ENCODE measurements at regions not wholly inside any gene's neighbourhood (a gene's known extent, or its start where the extent isn't known, plus 50 kb on each side); places are given as distances from the start of the nearest gene placed in this dataset.
"Not testable (repeated sequence)": the region's sequence is repeated elsewhere in the genome, so short reads cannot be mapped to it uniquely, and the experiment has no call there.

DNA sequence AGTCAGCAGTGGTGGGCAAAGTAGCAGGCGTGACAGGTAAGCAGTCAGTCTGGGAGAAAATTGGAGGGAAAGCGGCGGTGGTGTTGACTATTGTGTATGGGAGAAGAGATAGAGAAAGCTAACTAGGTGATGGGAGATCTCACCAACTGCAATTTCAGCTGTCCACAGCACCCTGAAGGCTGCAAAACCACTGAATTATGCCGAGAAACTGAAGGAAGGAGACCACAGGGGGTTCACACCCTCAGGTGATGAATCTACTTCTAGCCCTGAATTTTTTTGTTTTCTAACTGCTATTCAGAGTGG is 631.5 kb downstream of the UQCRFS1 start:
- no peaks in the 10 kb centered on the region for H3K27me3 ChIP-seq (ENCODE audit: control insufficient read depth, insufficient read depth, low read length)
- no peaks in the 10 kb centered on the region for H3K36me3 ChIP-seq (ENCODE audit: control insufficient read depth, insufficient read depth, low read length)
- DNase-seq (ENCODE audit: low read depth) (no peak), FAIRE-seq (no peak)
- TF ChIP-seq, protein P1, sequence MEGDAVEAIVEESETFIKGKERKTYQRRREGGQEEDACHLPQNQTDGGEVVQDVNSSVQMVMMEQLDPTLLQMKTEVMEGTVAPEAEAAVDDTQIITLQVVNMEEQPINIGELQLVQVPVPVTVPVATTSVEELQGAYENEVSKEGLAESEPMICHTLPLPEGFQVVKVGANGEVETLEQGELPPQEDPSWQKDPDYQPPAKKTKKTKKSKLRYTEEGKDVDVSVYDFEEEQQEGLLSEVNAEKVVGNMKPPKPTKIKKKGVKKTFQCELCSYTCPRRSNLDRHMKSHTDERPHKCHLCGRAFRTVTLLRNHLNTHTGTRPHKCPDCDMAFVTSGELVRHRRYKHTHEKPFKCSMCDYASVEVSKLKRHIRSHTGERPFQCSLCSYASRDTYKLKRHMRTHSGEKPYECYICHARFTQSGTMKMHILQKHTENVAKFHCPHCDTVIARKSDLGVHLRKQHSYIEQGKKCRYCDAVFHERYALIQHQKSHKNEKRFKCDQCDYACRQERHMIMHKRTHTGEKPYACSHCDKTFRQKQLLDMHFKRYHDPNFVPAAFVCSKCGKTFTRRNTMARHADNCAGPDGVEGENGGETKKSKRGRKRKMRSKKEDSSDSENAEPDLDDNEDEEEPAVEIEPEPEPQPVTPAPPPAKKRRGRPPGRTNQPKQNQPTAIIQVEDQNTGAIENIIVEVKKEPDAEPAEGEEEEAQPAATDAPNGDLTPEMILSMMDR (IDR thresholded peaks at IDR 0.05; ENCODE audit: insufficient read depth, low read length, severe bottlenecking) = no peak
- H3K4me3 ChIP-seq (ENCODE audit: low read depth, low read length) = no peak overlapping the region

DNA sequence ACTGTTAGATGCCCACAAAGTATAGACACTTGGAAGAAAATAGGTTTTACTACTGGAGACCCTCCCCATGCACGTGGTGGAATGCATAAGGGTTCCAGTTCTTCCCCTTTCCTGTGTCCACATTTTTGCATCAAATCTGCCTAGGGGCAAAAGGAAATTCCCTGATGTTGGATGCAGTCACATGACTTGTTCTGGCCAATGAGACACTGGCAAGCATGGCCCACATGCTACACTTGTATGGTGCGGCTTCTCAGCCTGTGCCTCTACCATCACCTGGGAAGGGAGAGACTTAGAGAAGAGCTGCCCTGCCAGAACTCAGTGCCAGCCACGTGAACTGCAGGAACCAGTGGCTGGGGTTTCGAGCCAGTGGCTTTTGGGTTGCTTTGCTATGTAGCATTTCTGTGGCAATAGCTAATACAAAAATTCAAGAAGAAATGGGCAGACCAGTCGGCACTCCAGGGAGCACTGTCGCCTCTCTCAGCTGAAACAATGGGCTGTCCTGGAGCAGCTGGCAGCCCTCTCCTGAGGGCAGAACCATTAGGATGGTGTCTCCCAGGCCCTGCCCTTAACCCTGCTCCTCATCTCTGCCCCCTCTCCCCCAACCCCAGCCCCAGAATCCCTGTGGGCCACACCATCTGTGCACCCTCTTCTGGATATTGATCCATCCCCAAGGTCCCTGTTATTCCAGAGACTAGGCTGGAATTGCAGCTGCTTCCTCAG is 634.0 kb downstream of the UQCRFS1 start:
- H3K4me3 ChIP-seq (ENCODE audit: low read depth, low read length) = no peak overlapping the region
- TF ChIP-seq, protein P1 (IDR thresholded peaks at IDR 0.05; ENCODE audit: insufficient read depth, low read length, severe bottlenecking) = no peak
- DNase-seq (ENCODE audit: low read depth) = no peak
- no peaks in the 10 kb centered on the region for H3K36me3 ChIP-seq (ENCODE audit: control insufficient read depth, insufficient read depth, low read length)
- FAIRE-seq = no peak
- no peaks in the 10 kb centered on the region for H3K27me3 ChIP-seq (ENCODE audit: control insufficient read depth, insufficient read depth, low read length)

DNA sequence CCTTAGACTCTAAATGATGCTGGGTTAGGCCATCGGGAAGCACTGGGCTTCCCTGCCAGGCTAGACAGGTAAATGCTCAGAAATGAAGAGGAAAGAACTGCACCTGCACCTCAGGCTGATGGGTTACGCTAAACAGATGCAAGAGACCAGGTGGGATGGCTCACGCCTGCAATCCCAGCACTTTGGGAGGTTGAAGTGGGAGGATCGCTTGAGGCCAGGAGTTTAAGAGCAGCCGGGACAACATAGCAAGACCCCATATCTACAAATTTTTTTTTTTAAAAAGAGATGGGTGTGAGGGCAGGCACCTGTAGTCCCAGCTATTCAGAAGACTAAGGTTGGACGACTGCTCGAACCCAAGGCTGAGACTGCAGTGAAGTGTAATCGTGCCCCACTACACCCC is 634.7 kb downstream of the UQCRFS1 start:
- Histone ChIP-seq H3K27me3 (ENCODE audit: control insufficient read depth, insufficient read depth, low read length) (no peaks in the 10 kb centered on the region), H3K4me3 (ENCODE audit: low read depth, low read length) (no peak overlapping the region), H3K36me3 (ENCODE audit: control insufficient read depth, insufficient read depth, low read length) (no peaks in the 10 kb centered on the region)
- no peak for FAIRE-seq
- TF ChIP-seq, protein P1 (IDR thresholded peaks at IDR 0.05; ENCODE audit: insufficient read depth, low read length, severe bottlenecking) = no peak
- no peak for DNase-seq (ENCODE audit: low read depth)

DNA sequence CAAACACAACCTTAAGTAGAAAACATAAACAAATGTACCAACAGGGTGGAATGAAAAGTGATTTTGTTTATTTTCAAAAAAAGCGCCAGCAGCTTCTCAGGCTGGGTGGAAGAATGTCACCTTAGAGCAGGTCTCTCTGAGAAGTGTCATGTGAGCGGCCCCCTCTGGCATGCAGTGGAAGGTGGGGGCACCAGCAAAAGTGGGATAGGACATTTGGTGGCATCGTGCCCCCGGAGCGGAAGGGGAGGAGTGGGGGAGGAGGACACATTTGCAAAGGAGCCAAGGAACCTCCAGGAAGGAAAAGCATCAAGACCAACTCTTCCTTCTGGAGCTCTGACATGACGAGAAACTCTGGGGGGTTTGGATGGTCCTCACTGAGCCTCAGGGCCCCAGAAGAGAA is 635.3 kb downstream of the UQCRFS1 start:
- H3K4me3 ChIP-seq (ENCODE audit: low read depth, low read length) = no peak overlapping the region
- no peaks in the 10 kb centered on the region for H3K27me3 ChIP-seq (ENCODE audit: control insufficient read depth, insufficient read depth, low read length)
- no peaks in the 10 kb centered on the region for H3K36me3 ChIP-seq (ENCODE audit: control insufficient read depth, insufficient read depth, low read length)
- FAIRE-seq (no peak), DNase-seq (ENCODE audit: low read depth) (no peak)
- TF ChIP-seq, protein P1 (IDR thresholded peaks at IDR 0.05; ENCODE audit: insufficient read depth, low read length, severe bottlenecking) = no peak

DNA sequence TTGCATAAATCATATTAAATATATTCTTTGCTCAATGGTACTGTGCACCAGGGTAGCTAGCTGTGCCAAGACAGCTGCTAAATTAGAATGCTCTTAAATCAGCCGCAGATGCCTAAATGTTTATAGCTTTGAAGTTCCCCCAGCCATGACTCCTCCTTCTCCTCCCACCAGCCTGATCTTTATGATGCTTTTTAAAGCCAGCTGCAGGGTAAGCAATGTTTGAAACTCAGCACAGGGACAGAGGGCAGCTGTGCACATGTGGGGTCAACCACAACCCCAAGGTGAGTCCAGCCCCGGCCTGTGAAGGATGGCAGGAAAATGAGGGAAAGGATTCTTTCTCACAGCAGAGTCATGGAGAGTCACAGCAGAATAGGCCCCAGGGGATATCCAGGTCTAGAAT is 635.7 kb downstream of the UQCRFS1 start:
- Histone ChIP-seq H3K27me3 (ENCODE audit: control insufficient read depth, insufficient read depth, low read length) (no peaks in the 10 kb centered on the region), H3K36me3 (ENCODE audit: control insufficient read depth, insufficient read depth, low read length) (no peaks in the 10 kb centered on the region), H3K4me3 (ENCODE audit: low read depth, low read length) (no peak overlapping the region)
- DNase-seq (ENCODE audit: low read depth) = no peak
- TF ChIP-seq, protein P1 (IDR thresholded peaks at IDR 0.05; ENCODE audit: insufficient read depth, low read length, severe bottlenecking) = no peak
- FAIRE-seq = no peak

- H3K36me3 ChIP-seq (ENCODE audit: control insufficient read depth, insufficient read depth, low read length) = no peaks in the 10 kb centered on the region
- no peak overlapping the region for H3K4me3 ChIP-seq (ENCODE audit: low read depth, low read length)
- FAIRE-seq (no peak), DNase-seq (ENCODE audit: low read depth) (no peak)
- TF ChIP-seq, protein P1 (IDR thresholded peaks at IDR 0.05; ENCODE audit: insufficient read depth, low read length, severe bottlenecking) = no peak
- no peaks in the 10 kb centered on the region for H3K27me3 ChIP-seq (ENCODE audit: control insufficient read depth, insufficient read depth, low read length)
These were observed 637.1 kb downstream of the UQCRFS1 start for GRCh38 chr19:28575816-28576215.

- H3K27me3 ChIP-seq (ENCODE audit: control insufficient read depth, insufficient read depth, low read length); H3K36me3 ChIP-seq (ENCODE audit: control insufficient read depth, insufficient read depth, low read length); FAIRE-seq; DNase-seq (ENCODE audit: low read depth); H3K4me3 ChIP-seq (ENCODE audit: low read depth, low read length): not testable (repeated sequence)
These were observed 637.6 kb downstream of the UQCRFS1 start for GRCh38 chr19:28575312-28575711.

Data from bronchial epithelial cell (primary cell).